ENCODE measurements at regions not wholly inside any gene's neighbourhood (a gene's known extent, or its start where the extent isn't known, plus 50 kb on each side); places are given as distances from the start of the nearest gene placed in this dataset.

- TF ChIP-seq CTCF (IDR thresholded peaks at IDR 0.05), result no peak
- no peak for TF ChIP-seq POLR2AphosphoS5 (IDR thresholded peaks at IDR 0.05)
- no peak for TF ChIP-seq POLR2A (IDR thresholded peaks at IDR 0.05)
- no peak for TF ChIP-seq EP300 (IDR thresholded peaks at IDR 0.05)
Observed at GRCh38 chr20:51216850-51217249, 193.9 kb upstream of the KCNG1 start.
